Spleen (tissue), 7 donors: ENCODE measurements at regions not wholly inside any gene's neighbourhood (a gene's known extent, or its start where the extent isn't known, plus 50 kb on each side); places are given as distances from the start of the nearest gene placed in this dataset.

Source experiments
- CTCF ChIP-seq, 11 experiments: fragments of 200-600 bp in 7 of 11; fragments of 450-650 bp in 4 of 11; sonication (generic) in 4 of 11; IDR thresholded peaks in 8 of 11; conservative IDR thresholded peaks in 3 of 11; 1 replicate in 7 of 11; 2 replicates in 4 of 11; pipeline versions ENCODE4 v1.4.0 to v1.8.0; 2016 to 2021; ENCODE audit warnings: antibody characterized with exemption in 11 of 11, inconsistent platforms in 4 of 11, mild to moderate bottlenecking in 1 of 11
- POLR2A ChIP-seq, 3 donors: fragments of 450-650 bp; IDR thresholded peaks; one replicate each; pipeline ENCODE4 v1.5.1; 2017; ENCODE audit warnings: antibody characterized with exemption in 3 of 3, mild to moderate bottlenecking in 1 of 3
- POLR2AphosphoS5 ChIP-seq, 3 donors: sonication (generic); formaldehyde crosslinking; IDR thresholded peaks; one replicate each; pipeline ENCODE4 v1.5.1; 2017; ENCODE audit warnings: antibody characterized with exemption in 3 of 3
- donor health status: DM: no; HTN: no; CAD: no; lungs with moderate emphysema.
- donor health status: DM: no; HTN: no; CAD: no.
- donor health status: DM: no; HTN: no; CAD: no.

- TF ChIP-seq CTCF (IDR thresholded peaks at IDR 0.05 in 8 of 11, conservative IDR thresholded peaks at IDR 0.05 in 3 of 11), result no peak
- no peak for TF ChIP-seq POLR2A (IDR thresholded peaks at IDR 0.05)
- no peak for TF ChIP-seq POLR2AphosphoS5 (IDR thresholded peaks at IDR 0.05)
Observed at GRCh38 chr6:65998544-65998943, 291.5 kb upstream of the EYS start.
